ENCODE measurements at regions not wholly inside any gene's neighbourhood (a gene's known extent, or its start where the extent isn't known, plus 50 kb on each side); places are given as distances from the start of the nearest gene placed in this dataset.
"Not testable (repeated sequence)": the region's sequence is repeated elsewhere in the genome, so short reads cannot be mapped to it uniquely, and the experiment has no call there.

GRCh38 chr7:81498176-81498575 lies 271.7 kb downstream of the HGF start:
- intact Hi-C loops (cut with DNase I): no loop called here
- DNase-seq (ENCODE audit: low spot score) (no peak), ATAC-seq (no peak)

GRCh38 chr7:81492910-81493309 lies 276.9 kb downstream of the HGF start:
- intact Hi-C loops (cut with DNase I): no loop called here
- no peak for ATAC-seq

GRCh38 chr7:81492240-81492639 lies 277.6 kb downstream of the HGF start:
- intact Hi-C loops (cut with DNase I): no loop called here
- ATAC-seq: no peak

More at GRCh38 chr7:81492910-81493309, 276.9 kb downstream of the HGF start:
- DNase-seq (ENCODE audit: low spot score): no peak

GRCh38 chr7:81491573-81491972 lies 278.3 kb downstream of the HGF start:
- ATAC-seq: no peak
- intact Hi-C loops (cut with DNase I): no loop called here

More at GRCh38 chr7:81492240-81492639, 277.6 kb downstream of the HGF start:
- DNase-seq (ENCODE audit: low spot score): no peak

GRCh38 chr7:81488210-81488609 lies 281.6 kb downstream of the HGF start:
- intact Hi-C loops (cut with DNase I): no loop called here
- DNase-seq (ENCODE audit: low spot score): no peak

More at GRCh38 chr7:81491573-81491972, 278.3 kb downstream of the HGF start:
- no peak for DNase-seq (ENCODE audit: low spot score)

GRCh38 chr7:81487516-81487915 lies 282.3 kb downstream of the HGF start:
- DNase-seq (ENCODE audit: low spot score): no peak
- intact Hi-C loops (cut with DNase I): no loop called here
- no peak for ATAC-seq

More at GRCh38 chr7:81488210-81488609, 281.6 kb downstream of the HGF start:
- no peak for ATAC-seq

GRCh38 chr7:81484261-81484660 lies 285.6 kb downstream of the HGF start:
- peak; percentile 96 for ATAC-seq
- intact Hi-C loops (cut with DNase I): no loop called here
- DNase-seq (ENCODE audit: low spot score): peak; percentile 74

GRCh38 chr7:81482600-81483186 lies 287.2 kb downstream of the HGF start:
- ATAC-seq: no peak
- intact Hi-C loops (cut with DNase I): no loop called here
- DNase-seq (ENCODE audit: low spot score): no peak

GRCh38 chr7:81478664-81479063 lies 291.2 kb downstream of the HGF start:
- DNase-seq (ENCODE audit: low spot score) (no peak), ATAC-seq (no peak)
- intact Hi-C loops (cut with DNase I): no loop called here

GRCh38 chr7:81478201-81478600 lies 291.6 kb downstream of the HGF start:
- intact Hi-C loops (cut with DNase I); ATAC-seq; DNase-seq (ENCODE audit: low spot score): not testable (repeated sequence)

- intact Hi-C loops (cut with DNase I): no loop called here
- DNase-seq (ENCODE audit: low spot score): no peak
- no peak for ATAC-seq
Observed at GRCh38 chr7:81473236-81473635, 296.6 kb downstream of the HGF start.

- no peak for ATAC-seq
- intact Hi-C loops (cut with DNase I): no loop called here
Observed at GRCh38 chr7:81470724-81471379, 299.0 kb downstream of the HGF start.

GRCh38 chr7:81469869-81470723 lies 299.8 kb downstream of the HGF start:
- intact Hi-C loops (cut with DNase I): no loop called here
- peak; percentile 88 for ATAC-seq
- peak; percentile 85 for DNase-seq (ENCODE audit: low spot score)

More at GRCh38 chr7:81470724-81471379, 299.0 kb downstream of the HGF start:
- DNase-seq (ENCODE audit: low spot score): no peak

GRCh38 chr7:81469153-81469868 lies 300.5 kb downstream of the HGF start:
- intact Hi-C loops (cut with DNase I): no loop called here
- DNase-seq (ENCODE audit: low spot score) (no peak), ATAC-seq (peak; percentile 59)

GRCh38 chr7:81468526-81468925 lies 301.3 kb downstream of the HGF start:
- ATAC-seq (no peak), DNase-seq (ENCODE audit: low spot score) (no peak)
- intact Hi-C loops (cut with DNase I): no loop called here

- ATAC-seq (no peak), DNase-seq (ENCODE audit: low spot score) (no peak)
- intact Hi-C loops (cut with DNase I): no loop called here
Observed at GRCh38 chr7:81467964-81468363, 301.9 kb downstream of the HGF start.

- DNase-seq (ENCODE audit: low spot score): no peak
- no peak for ATAC-seq
- intact Hi-C loops (cut with DNase I): no loop called here
Observed at GRCh38 chr7:81462672-81463071, 307.2 kb downstream of the HGF start.

- DNase-seq (ENCODE audit: low spot score): no peak
- intact Hi-C loops (cut with DNase I): no loop called here
- no peak for ATAC-seq
Observed at GRCh38 chr7:81460250-81461045, 309.4 kb downstream of the HGF start.

Measured in sciatic nerve (tissue), 2 donors.